HCT116 (cell line): ENCODE measurements at regions not wholly inside any gene's neighbourhood (a gene's known extent, or its start where the extent isn't known, plus 50 kb on each side); places are given as distances from the start of the nearest gene placed in this dataset.

Experiments
- ATAC-seq: fragments of 200-7000 bp; cut with Tn5 transposase; 2 replicates; pipeline ENCODE4 v1.9.1; 2020; ENCODE audit warnings: mild to moderate bottlenecking, moderate library complexity
- BruUV-seq: library from RNA; stranded (reverse); fragments of 400-500 nt; replicated peaks from 2 replicates; lab custom pipeline; 2021; lab: Mats Ljungman, UMichigan
- CTCF ChIA-PET: fragments of 300-600 bp; sonication (Branson Sonifier 250); formaldehyde crosslinking; loops from one replicate; lab custom pipeline; 2021; ENCODE audit warnings: antibody characterized with exemption; lab: Charles Lee
- POLR2A ChIA-PET: fragments of 300-600, 350-600 bp; sonication (Branson Sonifier 250); formaldehyde crosslinking; loops from one replicate; lab custom pipeline; 2021; ENCODE audit warnings: antibody characterized with exemption; lab: Charles Lee
- RAD21 ChIA-PET, 2 experiments: fragments of 300-600 bp; sonication (Branson Sonifier 250); formaldehyde crosslinking; loops; one replicate each; lab custom pipeline; 2023; ENCODE audit warnings: low total read pairs in 2 of 2; ENCODE audit not compliant: uncharacterized antibody in 2 of 2, unreplicated experiment in 2 of 2, low non-redundant PET in 1 of 2; lab: Charles Lee
- DNase-seq: peaks from one replicate; pipeline ENCODE4 v3.0.0-alpha.2; 2010; ENCODE audit warnings: low read depth, low spot score
- H2AFZ ChIP-seq: fragments of 200-600 bp; shearing (Covaris generic), sonication (generic); 2 replicates; pipeline ENCODE4 v1.6.1; 2017; ENCODE audit warnings: low read depth, mixed run types, mixed read lengths, antibody characterized with exemption, low read length; ENCODE audit not compliant: poor library complexity, severe bottlenecking
- H3K27ac ChIP-seq: 2 replicates; pipeline ENCODE4 v1.5.1; 2012; ENCODE audit warnings: low read depth, low read length
- H3K27me3 ChIP-seq: fragments of 200-600 bp; sonication (generic); 2 replicates; pipeline ENCODE4 v1.6.1; 2016; ENCODE audit warnings: mixed run types, low read length, mixed read lengths; ENCODE audit not compliant: insufficient read depth
- H3K36me3 ChIP-seq, 2 experiments: fragments of 200-500 bp in 1 of 2; fragments of 200-600 bp in 1 of 2; sonication (Bioruptor generic) in 1 of 2; sonication (generic) in 1 of 2; 2 replicates each; pipeline versions ENCODE4 v1.5.1 to v1.6.1; 2014 to 2016; ENCODE audit warnings: low read length in 2 of 2, inconsistent platforms in 1 of 2, mixed read lengths in 1 of 2, mixed run types in 1 of 2; ENCODE audit not compliant: insufficient read depth in 2 of 2, control insufficient read depth in 1 of 2
- H3K4me1 ChIP-seq, 2 experiments: fragments of 200-600 bp in 1 of 2; sonication (generic) in 1 of 2; 2 replicates each; pipeline versions ENCODE4 v1.5.1 to v1.6.1; 2012 to 2017; ENCODE audit warnings: low read length in 2 of 2, inconsistent platforms in 1 of 2, mild to moderate bottlenecking in 1 of 2, mixed read lengths in 1 of 2, mixed run types in 1 of 2, moderate library complexity in 1 of 2; ENCODE audit not compliant: insufficient read depth in 2 of 2, control insufficient read depth in 1 of 2
- H3K4me2 ChIP-seq: fragments of 200-600 bp; sonication (generic); 2 replicates; pipeline ENCODE4 v1.6.1; 2017; ENCODE audit warnings: mixed run types, low read length, mixed read lengths
- H3K4me3 ChIP-seq, 2 experiments: fragments of 200-600 bp in 1 of 2; sonication (generic) in 1 of 2; replicated peaks in 1 of 2; 2 replicates each; pipeline ENCODE4 v1.5.1; 2011 to 2016; ENCODE audit warnings: low read length in 2 of 2, control low read depth in 1 of 2, low read depth in 1 of 2, mild to moderate bottlenecking in 1 of 2, mixed read lengths in 1 of 2, mixed run types in 1 of 2
- H3K79me2 ChIP-seq: fragments of 200-600 bp; sonication (generic); 2 replicates; pipeline ENCODE4 v1.6.1; 2017; ENCODE audit warnings: mild to moderate bottlenecking, mixed run types, low read length, moderate library complexity, mixed read lengths; ENCODE audit not compliant: insufficient read depth
- H3K9ac ChIP-seq: fragments of 200-600 bp; sonication (generic); 2 replicates; pipeline ENCODE4 v1.6.1; 2016; ENCODE audit warnings: low read length, mixed read lengths
- H3K9me2 ChIP-seq: fragments of 200-600 bp; sonication (generic), shearing (Covaris generic); 2 replicates; pipeline ENCODE4 v1.6.1; 2017; ENCODE audit warnings: mixed run types, mild to moderate bottlenecking, moderate library complexity; ENCODE audit not compliant: insufficient read depth
- H3K9me3 ChIP-seq, 2 experiments: fragments of 200-500 bp in 1 of 2; fragments of 200-600 bp in 1 of 2; sonication (Bioruptor generic) in 1 of 2; sonication (generic) in 1 of 2; 2 replicates each; pipeline ENCODE4 v1.6.1; 2014 to 2017; ENCODE audit warnings: low read length in 2 of 2, mixed read lengths in 2 of 2, inconsistent platforms in 1 of 2, low read depth in 1 of 2, mild to moderate bottlenecking in 1 of 2, mixed run types in 1 of 2, moderate library complexity in 1 of 2; ENCODE audit not compliant: control insufficient read depth in 1 of 2, insufficient read depth in 1 of 2
- H4K20me1 ChIP-seq: fragments of 200-600 bp; sonication (generic), shearing (Covaris generic); 2 replicates; pipeline ENCODE4 v1.6.1; 2017; ENCODE audit warnings: mixed run types, mild to moderate bottlenecking, moderate library complexity; ENCODE audit not compliant: insufficient read depth
- CEBPB ChIP-seq: IDR thresholded peaks from 2 replicates; pipeline ENCODE4 v1.6.1; 2012; ENCODE audit warnings: low read depth
- RAD21 ChIP-seq: IDR thresholded peaks from 2 replicates; pipeline ENCODE4 v1.6.1; 2012; ENCODE audit warnings: low read depth, mild to moderate bottlenecking
- REST ChIP-seq: IDR thresholded peaks from 2 replicates; pipeline ENCODE4 v1.6.1; 2012; ENCODE audit warnings: low read depth
- SIN3A ChIP-seq: IDR thresholded peaks from 2 replicates; pipeline ENCODE4 v1.6.1; 2012; ENCODE audit warnings: low read depth
- SRF ChIP-seq: IDR thresholded peaks from 2 replicates; pipeline ENCODE4 v1.6.1; 2012; ENCODE audit warnings: low read depth
- ZNF274 ChIP-seq: fragments of 200-500 bp; sonication (Bioruptor generic); IDR thresholded peaks from 2 replicates; pipeline ENCODE4 v1.6.1; 2014; ENCODE audit warnings: mild to moderate bottlenecking, low read depth, low read length, inconsistent platforms
- intact Hi-C: fragments of 100-400 bp; cut with micrococcal nuclease; formaldehyde crosslinking; loops from 2 replicates; pipeline ENCODE4 v1.10.0; 2022
- TF ChIP-seq, protein P1 (sequence below): IDR thresholded peaks from 2 replicates; pipeline ENCODE4 v1.6.1; 2011; ENCODE audit warnings: mild to moderate bottlenecking, low read length, moderate library complexity; ENCODE audit not compliant: insufficient replicate concordance; ENCODE audit errors: extremely low read depth
- TF ChIP-seq, protein P2 (sequence below), 3 experiments: fragments of 200-600 bp in 1 of 3; sonication (generic) in 1 of 3; IDR thresholded peaks in 2 of 3; conservative IDR thresholded peaks in 1 of 3; 2 replicates each; pipeline ENCODE4 v1.5.1; 2012 to 2017; ENCODE audit warnings: low read depth in 2 of 3, low read length in 2 of 3, antibody characterized with exemption in 1 of 3, borderline replicate concordance in 1 of 3, control low read depth in 1 of 3, mild to moderate bottlenecking in 1 of 3, mixed read lengths in 1 of 3, mixed run types in 1 of 3, moderate library complexity in 1 of 3; ENCODE audit not compliant: insufficient read depth in 1 of 3

- ATAC-seq (no peak), DNase-seq (no peak)
- intact Hi-C loops, result no loop called here
- Histone ChIP-seq H3K36me3 (no peaks in the 10 kb centered on the region), H3K9me2 (no peaks in the 10 kb centered on the region), H3K9ac (no peak overlapping the region), H4K20me1 (no peaks in the 10 kb centered on the region), H3K79me2 (no peaks in the 10 kb centered on the region), H3K4me1 (no peaks in the 10 kb centered on the region), H3K4me2 (no peak overlapping the region), H3K4me3 (no peak overlapping the region), H2AFZ (no peak overlapping the region), H3K27ac (no peak overlapping the region), H3K27me3 (no peaks in the 10 kb centered on the region), H3K9me3 (0 out of 4 replicates have a peak, but pooled peaks cover 0 to 2% of the 10 kb centered on the region in 2 experiments)
- TF ChIP-seq RAD21 (no peak), SRF (no peak), CEBPB (no peak), SIN3A (no peak), ZNF274 (no peak), REST (no peak)
- TF ChIP-seq, protein P1, sequence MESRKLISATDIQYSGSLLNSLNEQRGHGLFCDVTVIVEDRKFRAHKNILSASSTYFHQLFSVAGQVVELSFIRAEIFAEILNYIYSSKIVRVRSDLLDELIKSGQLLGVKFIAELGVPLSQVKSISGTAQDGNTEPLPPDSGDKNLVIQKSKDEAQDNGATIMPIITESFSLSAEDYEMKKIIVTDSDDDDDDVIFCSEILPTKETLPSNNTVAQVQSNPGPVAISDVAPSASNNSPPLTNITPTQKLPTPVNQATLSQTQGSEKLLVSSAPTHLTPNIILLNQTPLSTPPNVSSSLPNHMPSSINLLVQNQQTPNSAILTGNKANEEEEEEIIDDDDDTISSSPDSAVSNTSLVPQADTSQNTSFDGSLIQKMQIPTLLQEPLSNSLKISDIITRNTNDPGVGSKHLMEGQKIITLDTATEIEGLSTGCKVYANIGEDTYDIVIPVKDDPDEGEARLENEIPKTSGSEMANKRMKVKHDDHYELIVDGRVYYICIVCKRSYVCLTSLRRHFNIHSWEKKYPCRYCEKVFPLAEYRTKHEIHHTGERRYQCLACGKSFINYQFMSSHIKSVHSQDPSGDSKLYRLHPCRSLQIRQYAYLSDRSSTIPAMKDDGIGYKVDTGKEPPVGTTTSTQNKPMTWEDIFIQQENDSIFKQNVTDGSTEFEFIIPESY, result no peak
- TF ChIP-seq, protein P2, sequence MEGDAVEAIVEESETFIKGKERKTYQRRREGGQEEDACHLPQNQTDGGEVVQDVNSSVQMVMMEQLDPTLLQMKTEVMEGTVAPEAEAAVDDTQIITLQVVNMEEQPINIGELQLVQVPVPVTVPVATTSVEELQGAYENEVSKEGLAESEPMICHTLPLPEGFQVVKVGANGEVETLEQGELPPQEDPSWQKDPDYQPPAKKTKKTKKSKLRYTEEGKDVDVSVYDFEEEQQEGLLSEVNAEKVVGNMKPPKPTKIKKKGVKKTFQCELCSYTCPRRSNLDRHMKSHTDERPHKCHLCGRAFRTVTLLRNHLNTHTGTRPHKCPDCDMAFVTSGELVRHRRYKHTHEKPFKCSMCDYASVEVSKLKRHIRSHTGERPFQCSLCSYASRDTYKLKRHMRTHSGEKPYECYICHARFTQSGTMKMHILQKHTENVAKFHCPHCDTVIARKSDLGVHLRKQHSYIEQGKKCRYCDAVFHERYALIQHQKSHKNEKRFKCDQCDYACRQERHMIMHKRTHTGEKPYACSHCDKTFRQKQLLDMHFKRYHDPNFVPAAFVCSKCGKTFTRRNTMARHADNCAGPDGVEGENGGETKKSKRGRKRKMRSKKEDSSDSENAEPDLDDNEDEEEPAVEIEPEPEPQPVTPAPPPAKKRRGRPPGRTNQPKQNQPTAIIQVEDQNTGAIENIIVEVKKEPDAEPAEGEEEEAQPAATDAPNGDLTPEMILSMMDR (IDR thresholded peaks at IDR 0.05 in 2 of 3, conservative IDR thresholded peaks at IDR 0.05 in 1 of 3; ENCODE audit: borderline replicate concordance in 1 of 3, insufficient read depth in 1 of 3, low read depth in 2 of 3, low read length in 2 of 3), result no peak
- ChIA-PET RAD21 (no interaction called here), POLR2A (no interaction called here), CTCF (no interaction called here)
- BruUV-seq, result no TSS peak
Measured at GRCh38 chr13:47281991-47282390, 385.1 kb upstream of the HTR2A start.
